K562 (cell line): ENCODE measurements at regions not wholly inside any gene's neighbourhood (a gene's known extent, or its start where the extent isn't known, plus 50 kb on each side); places are given as distances from the start of the nearest gene placed in this dataset.

ENCODE experiments used
- ATAC-seq: fragments of 200-7000 bp; cut with Tn5 transposase; 3 replicates; pipeline ENCODE4 v1.9.1; 2020; ENCODE audit warnings: moderate library complexity
- BruUV-seq: library from RNA; stranded (reverse); fragments of 400-500 nt; replicated peaks from 2 replicates; lab custom pipeline; 2021; lab: Mats Ljungman, UMichigan
- CTCF ChIA-PET: fragments of 300-600 bp; formaldehyde crosslinking; extraction: SDS; loops from one replicate; lab custom pipeline; 2021; ENCODE audit warnings: low intra/inter-chr PET ratio; lab: Yijun Ruan, JAX
- POLR2A ChIA-PET: fragments of 300-600, 350-650 bp; sonication (Branson Sonifier 250); formaldehyde crosslinking; extraction: SDS; loops from one replicate; lab custom pipeline; 2021; ENCODE audit warnings: antibody characterized with exemption, inconsistent platforms; lab: Yijun Ruan, JAX
- DNase-seq, 4 experiments: peaks; one replicate each; pipeline versions ENCODE4 v3.0.0 to v3.0.0-alpha.2; 2011 to 2018; ENCODE audit warnings: low spot score in 3 of 4, mixed read lengths in 3 of 4; ENCODE audit errors: extremely low read depth in 1 of 4
- FAIRE-seq: peaks from 2 replicates; lab custom pipeline; 2011; peaks lifted over from hg19 to GRCh38; lab: Jason Lieb, UNC
- H2AFZ ChIP-seq: 2 replicates; pipeline ENCODE4 v1.6.0; 2011; ENCODE audit warnings: low read depth, low read length, control low read depth, inconsistent platforms
- H3K27ac ChIP-seq: fragments of 200-600 bp; 3 replicates; pipeline ENCODE4 v1.8.0; 2011; ENCODE audit warnings: low read depth, mild to moderate bottlenecking, control low read depth, inconsistent platforms, low read length, moderate library complexity, mixed read lengths; ENCODE audit errors: extremely low read depth
- H3K27me3 ChIP-seq, 2 experiments: fragments of 300-600 bp in 1 of 2; 2 replicates in 1 of 2; 3 replicates in 1 of 2; pipeline versions ENCODE4 v1.6.0 to v1.8.0; 2011; ENCODE audit warnings: inconsistent platforms in 2 of 2, low read length in 2 of 2, mild to moderate bottlenecking in 1 of 2, mixed read lengths in 1 of 2, moderate library complexity in 1 of 2; ENCODE audit not compliant: control insufficient read depth in 2 of 2, insufficient read depth in 2 of 2
- H3K36me3 ChIP-seq: fragments of 300-600 bp; 3 replicates; pipeline ENCODE4 v1.8.0; 2011; ENCODE audit warnings: mild to moderate bottlenecking, low read length, inconsistent platforms; ENCODE audit not compliant: control insufficient read depth, insufficient read depth
- H3K4me1 ChIP-seq, 2 experiments: fragments of 200-600 bp in 1 of 2; replicated peaks in 1 of 2; 2 replicates in 1 of 2; 3 replicates in 1 of 2; pipeline versions ENCODE4 v1.5.1 to v1.8.0; 2011; ENCODE audit warnings: inconsistent platforms in 2 of 2, low read length in 2 of 2, mild to moderate bottlenecking in 1 of 2, mixed read lengths in 1 of 2, moderate library complexity in 1 of 2; ENCODE audit not compliant: control insufficient read depth in 2 of 2, insufficient read depth in 2 of 2
- H3K4me2 ChIP-seq: 2 replicates; pipeline ENCODE4 v1.6.1; 2011; ENCODE audit warnings: low read length, control low read depth, inconsistent platforms, mixed read lengths; ENCODE audit not compliant: insufficient read depth
- H3K4me3 ChIP-seq: fragments of 200-600 bp; sonication (generic), shearing (Covaris generic); 2 replicates; pipeline ENCODE4 v1.5.1; 2016; ENCODE audit warnings: control low read depth, inconsistent platforms
- H3K79me2 ChIP-seq: fragments of 200-600 bp; 3 replicates; pipeline ENCODE4 v1.8.0; 2011; ENCODE audit warnings: low read length, inconsistent platforms; ENCODE audit not compliant: control insufficient read depth, insufficient read depth
- H3K9ac ChIP-seq, 2 experiments: 2 replicates each; pipeline versions ENCODE4 v1.6.0 to v1.6.1; 2011; ENCODE audit warnings: low read depth in 2 of 2, low read length in 2 of 2, control low read depth in 1 of 2, inconsistent platforms in 1 of 2, mild to moderate bottlenecking in 1 of 2, mixed read lengths in 1 of 2; ENCODE audit not compliant: insufficient read depth in 1 of 2
- H3K9me1 ChIP-seq: one replicate; pipeline ENCODE4 v1.6.0; 2011; ENCODE audit warnings: inconsistent platforms, mild to moderate bottlenecking, low read length, moderate library complexity; ENCODE audit not compliant: control insufficient read depth, insufficient read depth
- H3K9me3 ChIP-seq: replicated peaks from 2 replicates; pipeline ENCODE4 v1.5.1; 2011; ENCODE audit warnings: low read depth, low read length, inconsistent platforms; ENCODE audit not compliant: control insufficient read depth, insufficient read depth
- H4K20me1 ChIP-seq: replicated peaks from 2 replicates; pipeline ENCODE4 v1.6.1; 2011; ENCODE audit warnings: low read length, inconsistent platforms, mixed read lengths; ENCODE audit not compliant: control insufficient read depth, insufficient read depth
- CEBPB ChIP-seq: fragments of 450-650 bp; IDR thresholded peaks from 2 replicates; pipeline ENCODE4 v1.6.1; 2016; ENCODE audit warnings: missing genetic modification characterization, missing compliant biosample characterization
- HDAC3 ChIP-seq: fragments of 450-650 bp; IDR thresholded peaks from 2 replicates; pipeline ENCODE4 v1.6.1; 2018; ENCODE audit warnings: borderline replicate concordance, mild to moderate bottlenecking, moderate library complexity; ENCODE audit not compliant: partially characterized antibody
- HNRNPH1 ChIP-seq: fragments of 200-400 bp; formaldehyde crosslinking; optimal IDR thresholded peaks from 2 replicates; pipeline ENCODE3; 2017; ENCODE audit warnings: low read depth, mild to moderate bottlenecking, low read length, moderate library complexity
- HNRNPLL ChIP-seq: fragments of 200-400 bp; formaldehyde crosslinking; IDR thresholded peaks from 2 replicates; pipeline ENCODE4 v1.6.1; 2017; ENCODE audit warnings: low read length, low read depth, mild to moderate bottlenecking; ENCODE audit not compliant: poor library complexity, severe bottlenecking
- KLF1 ChIP-seq: fragments of 450-650 bp; IDR thresholded peaks from 2 replicates; pipeline ENCODE4 v1.6.1; 2016; ENCODE audit warnings: missing genetic modification characterization, missing compliant biosample characterization
- NR2C1 ChIP-seq, 2 experiments: fragments of 450-650 bp; IDR thresholded peaks; 2 replicates each; pipeline ENCODE4 v1.6.1; 2017; ENCODE audit warnings: mild to moderate bottlenecking in 2 of 2, antibody characterized with exemption in 1 of 2, inconsistent platforms in 1 of 2, missing compliant biosample characterization in 1 of 2, missing genetic modification characterization in 1 of 2
- PTRF ChIP-seq: fragments of 450-650 bp; IDR thresholded peaks from 2 replicates; pipeline ENCODE4 v1.6.1; 2016; ENCODE audit warnings: mild to moderate bottlenecking, missing genetic modification characterization, missing compliant biosample characterization
- SIRT6 ChIP-seq: IDR thresholded peaks from one replicate; pipeline ENCODE4 v1.6.1; 2012; ENCODE audit warnings: low read depth, mild to moderate bottlenecking, control low read depth, inconsistent platforms, low read length, moderate library complexity
- U2AF1 ChIP-seq: fragments of 200-400 bp; formaldehyde crosslinking; optimal IDR thresholded peaks from 2 replicates; pipeline ENCODE3; 2017; ENCODE audit warnings: mild to moderate bottlenecking, low read depth, low read length, moderate library complexity
- WHSC1 ChIP-seq: IDR thresholded peaks from one replicate; pipeline ENCODE4 v1.6.1; 2012; ENCODE audit warnings: low read length, control low read depth, inconsistent platforms
- ZFP1 ChIP-seq: fragments of 450-650 bp; formaldehyde crosslinking; IDR thresholded peaks from 2 replicates; pipeline ENCODE4 v1.4.0; 2020; ENCODE audit warnings: mild to moderate bottlenecking, mixed read lengths
- ZNF124 ChIP-seq: sonication (generic); formaldehyde crosslinking; IDR thresholded peaks from 2 replicates; pipeline ENCODE4 v1.8.1; 2022; ENCODE audit warnings: missing genetic modification reagents
- ZNF609 ChIP-seq: sonication (generic); formaldehyde crosslinking; IDR thresholded peaks from 2 replicates; pipeline ENCODE4 v1.8.1; 2023; ENCODE audit warnings: missing genetic modification reagents, mild to moderate bottlenecking, borderline replicate concordance
- ZNF764 ChIP-seq: fragments of 250-450 bp; sonication (Bioruptor Pico); IDR thresholded peaks from 2 replicates; pipeline ENCODE4 v1.4.0; 2020; ENCODE audit warnings: low read depth, mild to moderate bottlenecking, moderate library complexity
- in situ Hi-C: fragments of 300-500 bp; cut with MboI; formaldehyde crosslinking; loops from 4 replicates; pipeline ENCODE4 v1.15.0; 2018; ENCODE audit warnings: inconsistent platforms, mixed read lengths
- intact Hi-C: fragments of 100-400 bp; cut with micrococcal nuclease; formaldehyde crosslinking; loops from 2 replicates; pipeline ENCODE4 v1.14.2; 2022
- TF ChIP-seq, protein P1 (sequence below): sonication (generic); formaldehyde crosslinking; IDR thresholded peaks from 2 replicates; pipeline ENCODE4 v1.8.0; 2022; ENCODE audit warnings: mild to moderate bottlenecking, missing genetic modification reagents
- TF ChIP-seq, protein P2 (sequence below): fragments of 250-450 bp; sonication (Bioruptor Pico); IDR thresholded peaks from 2 replicates; pipeline ENCODE4 v1.4.0; 2020

DNA sequence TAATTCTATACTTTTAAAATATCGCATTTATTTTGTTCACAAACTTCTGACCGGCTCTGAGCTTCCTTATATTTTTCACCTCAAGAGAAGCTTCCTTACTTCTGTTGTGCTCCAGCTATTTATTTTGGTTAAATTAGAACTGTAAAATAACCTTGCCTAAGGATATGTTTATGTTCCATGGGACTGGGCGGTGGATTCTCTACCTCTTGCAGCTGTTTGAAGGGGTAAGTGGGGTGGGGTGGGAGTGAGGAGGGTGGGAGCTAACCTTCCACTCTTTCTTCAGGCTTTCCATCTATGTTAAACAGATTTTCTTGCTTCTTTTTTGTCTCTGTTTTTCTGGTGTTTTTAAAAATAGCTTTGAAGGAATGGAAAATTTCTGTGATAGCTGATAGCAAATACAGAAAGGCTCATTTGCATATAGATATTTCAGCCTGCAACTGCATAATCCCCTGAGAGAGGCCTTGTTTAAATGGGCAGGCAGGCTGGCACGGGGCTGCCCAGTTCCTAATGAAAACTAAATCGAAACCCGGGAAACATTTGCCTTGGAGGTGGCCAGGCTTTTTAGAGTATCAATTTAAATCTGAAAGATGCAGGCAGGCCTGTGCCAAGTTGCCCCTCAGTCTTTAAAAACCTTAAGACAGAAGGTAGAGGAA lies 122.1 kb upstream of the DMAC1 start (continued):
- TF ChIP-seq CEBPB (tag) = no peak
- no peak for TF ChIP-seq PTRF
- no peak for TF ChIP-seq HNRNPH1
- TF ChIP-seq U2AF1 = no peak
- TF ChIP-seq, protein P1, sequence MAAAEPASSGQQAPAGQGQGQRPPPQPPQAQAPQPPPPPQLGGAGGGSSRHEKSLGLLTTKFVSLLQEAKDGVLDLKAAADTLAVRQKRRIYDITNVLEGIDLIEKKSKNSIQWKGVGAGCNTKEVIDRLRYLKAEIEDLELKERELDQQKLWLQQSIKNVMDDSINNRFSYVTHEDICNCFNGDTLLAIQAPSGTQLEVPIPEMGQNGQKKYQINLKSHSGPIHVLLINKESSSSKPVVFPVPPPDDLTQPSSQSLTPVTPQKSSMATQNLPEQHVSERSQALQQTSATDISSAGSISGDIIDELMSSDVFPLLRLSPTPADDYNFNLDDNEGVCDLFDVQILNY = no peak
- TF ChIP-seq KLF1 (tag) = no peak
- no peak for TF ChIP-seq WHSC1
- TF ChIP-seq SIRT6 = no peak
- no peak for TF ChIP-seq HNRNPLL
- TF ChIP-seq ZNF124 = no peak

GRCh38 chr9:7912037-7912535 lies 112.5 kb upstream of the DMAC1 start:
- Histone ChIP-seq H3K27ac (no peak overlapping the region), H3K9me1 (no peaks in the 10 kb centered on the region), H3K4me2 (no peak overlapping the region), H3K9me3 (no peaks in the 10 kb centered on the region), H3K79me2 (no peaks in the 10 kb centered on the region), H3K36me3 (no peaks in the 10 kb centered on the region), H3K4me3 (no peak overlapping the region), H3K9ac (no peak overlapping the region), H2AFZ (no peak overlapping the region), H4K20me1 (no peaks in the 10 kb centered on the region), H3K27me3 (no peaks in the 10 kb centered on the region), H3K4me1 (no peaks in the 10 kb centered on the region)
- no TSS peak for BruUV-seq
- in situ Hi-C loops (no loop called here), intact Hi-C loops (no loop called here)
- no peak for DNase-seq
- CTCF ChIA-PET = no interaction called here
- FAIRE-seq = no peak
- ATAC-seq = no peak
- POLR2A ChIA-PET = no interaction called here
- no peak for TF ChIP-seq ZFP1 (CRISPR knock-in tag)
- no peak for TF ChIP-seq NR2C1 (IDR thresholded peaks at IDR 0.05)
- TF ChIP-seq NR2C1 (tag; IDR thresholded peaks at IDR 0.05) = no peak
- TF ChIP-seq ZNF764 (CRISPR knock-in tag) = no peak
- TF ChIP-seq, protein P2, sequence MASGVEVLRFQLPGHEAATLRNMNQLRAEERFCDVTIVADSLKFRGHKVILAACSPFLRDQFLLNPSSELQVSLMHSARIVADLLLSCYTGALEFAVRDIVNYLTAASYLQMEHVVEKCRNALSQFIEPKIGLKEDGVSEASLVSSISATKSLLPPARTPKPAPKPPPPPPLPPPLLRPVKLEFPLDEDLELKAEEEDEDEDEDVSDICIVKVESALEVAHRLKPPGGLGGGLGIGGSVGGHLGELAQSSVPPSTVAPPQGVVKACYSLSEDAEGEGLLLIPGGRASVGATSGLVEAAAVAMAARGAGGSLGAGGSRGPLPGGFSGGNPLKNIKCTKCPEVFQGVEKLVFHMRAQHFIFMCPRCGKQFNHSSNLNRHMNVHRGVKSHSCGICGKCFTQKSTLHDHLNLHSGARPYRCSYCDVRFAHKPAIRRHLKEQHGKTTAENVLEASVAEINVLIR (CRISPR knock-in tag) = no peak
- no peak for TF ChIP-seq ZNF609 (CRISPR knock-in tag)
- TF ChIP-seq HDAC3 = no peak
